NCI-H774 (cell line): ENCODE measurements at regions not wholly inside any gene's neighbourhood (a gene's known extent, or its start where the extent isn't known, plus 50 kb on each side); places are given as distances from the start of the nearest gene placed in this dataset.
A peak's percentile ranks its signal among the peaks of the same experiment; 100 is the strongest.

Source experiments
- DNase-seq: peaks from one replicate; lab custom pipeline; 2025; lab: John Stamatoyannopoulos, UW

DNA sequence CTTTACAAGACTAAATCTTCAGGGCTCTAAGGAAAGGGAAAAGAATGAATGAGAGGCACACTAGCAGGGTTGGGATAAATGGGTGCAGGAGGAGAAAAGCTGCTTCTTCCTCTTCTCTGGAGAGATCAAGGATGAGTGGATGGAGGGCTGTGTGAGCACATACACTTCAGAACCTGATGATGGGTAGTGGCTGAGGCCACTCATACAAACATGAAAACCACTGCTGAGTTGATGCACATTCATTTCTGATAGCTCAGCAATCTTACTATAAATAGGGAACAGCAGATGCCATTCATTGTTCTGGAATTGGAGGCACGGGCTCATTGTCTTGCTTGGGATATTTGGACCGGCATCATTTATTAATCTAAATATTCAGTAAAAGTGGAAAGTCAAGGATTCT is 152.4 kb upstream of the KCTD1 start:
- DNase-seq: no peak

DNA sequence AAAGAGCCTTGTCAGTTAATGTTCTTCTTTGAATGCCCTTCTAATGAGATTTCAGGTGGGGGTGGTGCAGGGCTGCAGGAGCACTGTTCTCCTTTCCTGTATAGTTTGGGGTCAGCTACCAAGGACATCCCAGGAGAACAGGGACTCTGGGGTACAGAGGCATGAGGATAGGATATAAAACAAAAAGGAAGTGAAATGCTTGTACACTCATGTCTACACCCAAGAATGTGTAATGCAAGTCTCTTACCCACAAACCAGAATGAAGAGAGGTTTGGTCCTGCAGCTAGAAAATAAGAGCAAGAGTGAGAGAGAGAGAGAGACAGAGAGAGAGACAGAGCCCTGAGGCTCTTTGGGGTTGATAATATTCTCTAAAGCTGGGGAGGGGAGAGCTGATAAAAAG is 151.8 kb upstream of the KCTD1 start:
- DNase-seq: no peak

DNA sequence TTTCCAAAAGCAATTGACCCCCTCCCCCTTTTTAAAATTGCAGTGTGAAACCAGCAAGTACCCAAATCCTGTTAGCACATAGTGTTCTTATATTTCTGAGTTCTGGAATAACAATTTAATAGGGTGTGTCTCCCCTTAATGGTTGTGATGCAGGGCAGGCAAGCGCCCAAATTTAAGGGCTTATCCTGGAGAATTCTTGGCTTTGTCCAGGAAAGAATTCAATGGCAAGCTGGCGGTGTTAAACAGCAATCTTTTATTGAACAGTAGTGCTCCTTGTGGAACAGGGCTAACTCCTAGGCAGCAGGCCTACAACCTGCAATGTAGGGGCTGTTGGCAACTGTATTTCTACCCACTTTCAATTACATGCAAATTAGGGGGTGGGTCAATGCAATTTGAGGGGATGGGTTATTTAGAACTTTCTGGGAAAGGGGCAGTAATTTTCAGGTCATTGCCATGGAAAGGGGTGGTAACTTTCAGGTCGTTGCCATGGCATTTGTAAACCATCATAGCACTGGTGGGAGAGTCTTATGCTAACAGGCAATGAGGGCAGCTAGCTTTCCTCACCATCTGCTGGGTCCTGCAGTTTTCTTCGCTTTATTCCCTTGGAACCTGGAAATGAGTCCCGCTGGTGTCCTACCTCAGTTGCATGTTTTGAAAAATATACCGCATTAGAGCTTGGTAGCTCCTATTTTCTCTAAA is 149.0 kb upstream of the KCTD1 start:
- no peak for DNase-seq

- DNase-seq: no peak
Observed at GRCh38 chr18:26696786-26697185, 148.4 kb upstream of the KCTD1 start.

DNA sequence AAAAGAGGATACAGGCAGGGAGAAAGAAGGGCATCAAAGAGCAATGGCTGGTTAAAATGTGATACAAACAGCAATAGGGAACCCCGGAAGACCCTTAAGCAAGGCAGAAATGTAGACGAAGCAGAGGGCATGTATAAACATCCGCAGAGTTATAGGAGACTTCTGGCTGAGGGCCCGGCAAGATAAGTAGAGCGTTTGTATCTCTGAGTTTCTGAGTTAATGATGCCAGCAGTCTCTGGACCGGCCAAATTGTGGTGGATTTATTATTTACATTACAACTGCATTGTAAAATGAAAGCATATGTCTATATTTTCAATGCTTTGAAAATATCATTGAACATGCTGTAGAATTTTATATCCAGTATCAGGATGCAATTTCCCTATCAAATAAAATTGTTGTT is 148.0 kb upstream of the KCTD1 start:
- no peak for DNase-seq

- no peak for DNase-seq
Observed at GRCh38 chr18:26689226-26689879, 141.0 kb upstream of the KCTD1 start.

DNA sequence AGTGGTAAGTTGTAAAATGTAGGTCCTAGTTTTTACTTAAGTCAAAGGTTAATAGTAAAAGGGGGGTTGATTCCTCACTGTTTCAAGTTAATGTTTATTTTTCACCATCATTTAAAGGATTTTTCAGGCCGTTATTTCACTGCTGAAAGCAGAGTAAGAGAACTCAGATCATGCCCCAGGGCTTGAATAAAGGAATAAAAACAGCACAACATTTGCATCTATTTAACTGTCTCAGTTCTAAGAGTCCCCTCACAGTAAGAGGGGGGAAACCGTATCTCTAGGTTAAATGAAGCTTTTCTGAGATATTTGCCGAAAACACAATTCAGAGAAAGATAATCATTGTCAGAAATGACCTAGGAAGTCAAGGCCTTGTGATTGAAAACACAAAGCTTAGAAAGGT is 138.2 kb upstream of the KCTD1 start:
- DNase-seq: no peak

DNA sequence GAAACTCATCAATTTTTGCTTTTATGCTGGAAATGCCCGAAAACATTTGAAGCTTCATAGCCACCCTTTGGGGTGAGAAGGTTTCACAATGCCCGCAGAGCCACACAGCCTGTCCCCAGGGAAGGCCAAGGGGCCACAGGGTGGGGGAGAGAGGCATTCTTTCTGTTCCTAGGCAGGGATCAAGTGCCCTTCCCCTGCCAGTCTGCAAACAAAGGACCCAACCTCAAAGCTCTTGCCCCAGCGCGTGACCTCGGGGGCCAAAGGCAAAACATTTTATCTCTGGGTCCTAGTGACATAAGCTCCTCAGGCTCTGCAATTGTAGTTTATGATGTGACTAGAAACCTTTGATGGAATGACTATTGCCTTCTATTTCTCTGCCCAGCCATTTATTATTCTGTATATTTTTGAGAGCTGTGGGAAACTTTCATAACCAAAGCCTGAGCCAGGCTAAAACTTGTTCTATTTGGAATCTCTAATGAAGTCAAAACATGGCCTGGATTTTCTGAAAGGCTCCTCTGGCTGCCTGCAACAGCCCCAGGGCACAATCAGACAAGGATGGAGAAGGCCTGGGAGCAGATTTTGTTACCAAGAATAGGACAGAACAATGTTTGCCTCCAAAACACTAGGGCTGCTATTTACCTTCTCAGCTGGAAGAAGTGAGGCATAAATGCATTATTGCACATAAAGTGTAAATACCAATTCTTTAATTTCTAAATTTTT is 137.2 kb upstream of the KCTD1 start:
- no peak for DNase-seq

- DNase-seq: no peak
Observed at GRCh38 chr18:26677957-26678356, 129.6 kb upstream of the KCTD1 start.

- DNase-seq: no peak
Observed at GRCh38 chr18:26667046-26667445, 118.7 kb upstream of the KCTD1 start.

- no peak for DNase-seq
Observed at GRCh38 chr18:26662996-26663395, 114.6 kb upstream of the KCTD1 start.

DNA sequence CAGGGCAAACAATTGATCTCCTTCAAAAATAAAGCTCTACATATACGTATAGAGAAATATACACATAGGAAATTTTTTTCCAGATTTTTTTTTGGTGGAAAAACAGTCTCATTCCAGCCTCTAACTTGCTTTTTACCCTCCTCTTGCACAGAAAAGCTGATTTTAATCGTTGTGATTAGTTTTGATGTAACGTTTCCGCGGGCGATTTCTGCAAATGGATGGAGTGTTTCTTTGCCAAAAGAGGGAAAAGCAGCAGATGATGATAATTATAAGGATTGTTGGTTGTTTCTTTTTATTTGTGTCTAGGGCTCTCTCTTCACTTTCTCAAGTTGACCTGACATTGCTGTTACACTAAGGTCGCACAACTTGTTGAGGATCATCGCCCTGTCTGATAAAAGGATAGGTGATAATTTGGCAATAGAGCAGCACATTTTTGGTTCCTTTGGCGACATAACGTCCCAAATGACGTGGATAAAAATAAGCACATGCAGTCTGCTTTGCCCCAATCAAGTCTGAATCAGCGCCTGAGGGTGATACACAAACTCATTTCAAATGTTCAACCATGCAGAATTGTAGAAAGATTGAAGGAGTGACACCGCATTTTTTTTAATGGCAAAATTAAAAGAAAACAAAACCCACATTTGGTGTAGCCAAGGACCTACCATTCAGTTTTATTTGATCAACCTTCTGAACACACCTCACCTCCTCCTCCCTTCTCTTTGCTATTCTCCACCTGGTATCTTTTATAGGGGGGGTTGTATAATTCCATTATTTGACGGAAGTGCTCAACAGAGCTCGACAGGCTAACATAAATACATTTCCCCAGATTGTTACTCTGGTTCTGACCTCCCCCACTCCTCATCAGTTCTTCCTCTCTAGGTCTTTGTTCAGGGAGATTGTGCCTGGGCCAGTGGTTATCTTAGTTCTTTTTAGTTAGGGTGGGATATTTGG is 109.6 kb upstream of the KCTD1 start:
- DNase-seq: no peak

GRCh38 chr18:26656944-26657536 is 108.7 kb upstream of the KCTD1 start:
- DNase-seq: peak; percentile 68

- peak; percentile 68 for DNase-seq
Observed at GRCh38 chr18:26656431-26656943, 108.1 kb upstream of the KCTD1 start.

DNA sequence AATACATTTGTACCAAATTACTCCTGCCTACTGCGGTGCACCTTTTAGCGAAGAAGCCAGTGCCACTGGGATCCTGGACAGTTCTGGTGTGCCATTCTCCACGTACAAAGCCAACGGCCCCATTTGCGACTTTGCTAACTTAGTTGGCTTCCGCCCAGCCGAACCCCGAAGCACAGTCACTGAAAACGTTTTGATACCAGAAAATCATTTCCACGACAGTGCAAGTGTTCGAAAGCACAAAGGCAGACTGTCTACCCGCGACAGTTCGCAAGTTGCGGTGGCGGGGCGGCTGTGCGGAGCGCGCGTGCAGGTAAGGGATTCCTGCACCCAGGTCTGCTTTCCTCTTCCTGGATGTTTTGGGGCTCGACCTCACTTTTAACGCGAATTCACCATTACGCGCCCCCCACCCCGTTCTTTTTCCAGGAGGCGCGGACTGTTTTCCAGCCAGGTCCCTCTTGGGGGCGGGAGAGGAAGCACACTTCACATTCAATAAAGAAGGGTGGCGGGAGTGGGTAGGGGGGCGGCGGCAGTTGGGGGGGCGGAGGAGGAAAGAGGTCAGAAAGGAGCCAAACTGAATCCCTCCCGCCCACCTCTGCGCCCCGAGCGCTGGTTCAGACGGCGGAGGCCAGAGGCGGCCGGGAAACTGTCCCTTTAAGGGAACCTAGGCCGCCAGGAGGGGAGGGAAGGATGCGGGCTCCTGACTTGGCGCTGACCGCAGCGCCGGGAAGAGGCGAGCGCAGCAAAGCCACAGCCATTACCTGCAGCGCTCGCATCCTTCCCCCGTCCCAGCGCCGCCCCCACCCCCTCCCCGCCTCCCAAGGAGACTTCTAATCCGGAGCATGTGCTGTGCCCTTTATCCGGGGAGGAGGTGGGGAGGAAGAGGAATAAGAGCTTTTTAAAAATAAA is 107.4 kb upstream of the KCTD1 start:
- DNase-seq: peak; percentile 36

DNA sequence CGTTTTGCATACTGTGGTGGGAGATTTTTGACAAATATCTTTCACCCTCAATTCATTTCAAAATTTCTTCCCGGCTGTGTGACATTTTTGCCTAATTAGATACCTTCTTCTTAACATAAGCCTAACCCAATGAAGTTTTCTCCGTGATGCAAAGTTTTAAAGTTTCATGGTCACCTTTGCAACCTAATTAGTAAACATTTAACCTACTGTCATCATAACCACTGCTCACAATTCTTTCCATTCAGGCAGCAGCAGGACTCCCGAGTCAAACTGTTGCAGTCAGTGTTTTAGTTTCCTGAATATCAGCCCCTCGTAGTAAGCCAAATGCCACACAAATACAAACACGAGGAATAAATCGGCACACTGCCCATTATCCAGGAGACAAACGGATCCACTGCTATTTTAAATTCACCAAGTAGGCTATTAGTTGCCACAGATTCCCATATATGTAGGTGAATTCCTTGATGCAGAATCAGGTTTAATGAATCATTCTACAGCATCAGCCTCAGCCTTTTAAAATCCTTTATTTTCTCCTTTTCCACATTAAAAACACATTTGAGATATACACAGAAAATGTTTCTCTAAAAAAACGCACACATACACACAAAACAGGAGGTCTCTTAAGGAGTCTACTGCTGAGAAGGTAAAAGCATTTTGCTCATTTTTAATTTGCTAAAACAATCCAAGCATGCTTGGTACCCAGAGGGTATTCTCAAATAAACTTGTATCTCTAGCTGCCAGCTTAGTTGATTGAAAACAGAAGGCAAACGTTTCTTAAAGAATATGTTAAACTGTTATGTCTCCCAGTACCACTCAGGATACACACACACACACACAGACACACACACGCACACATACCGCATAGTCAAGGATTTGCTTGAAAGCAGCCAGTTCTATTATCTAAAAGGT is 106.5 kb upstream of the KCTD1 start:
- no peak for DNase-seq

DNA sequence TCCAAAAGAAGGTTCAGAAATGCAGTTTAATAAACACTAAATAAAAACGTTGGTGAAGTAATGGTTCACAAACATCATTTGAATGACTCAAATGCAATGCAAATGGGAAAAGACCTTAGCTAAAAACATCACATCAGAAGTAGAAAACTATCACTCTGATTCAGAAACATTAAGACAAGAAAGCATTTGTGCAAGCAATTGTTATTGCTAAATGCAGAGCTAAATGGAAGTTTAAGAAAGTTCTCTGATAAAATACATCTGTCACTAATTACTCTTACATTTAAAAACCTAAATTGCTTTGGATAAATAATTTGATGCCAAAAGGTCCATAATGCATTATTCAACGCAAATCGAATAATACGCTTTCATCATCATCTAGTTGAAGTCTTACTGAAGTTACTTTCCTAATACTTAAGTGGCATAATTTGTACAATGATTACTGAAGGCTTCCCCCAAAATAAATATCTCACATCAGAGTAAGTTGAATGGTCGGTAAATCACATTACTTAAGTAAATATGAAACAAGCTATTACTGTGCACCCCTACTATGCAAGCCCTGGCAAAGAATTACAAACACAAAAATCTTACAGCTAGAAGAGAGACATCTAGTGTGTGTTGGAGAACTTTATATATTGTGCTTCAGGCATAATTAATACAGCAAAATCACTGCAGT is 105.7 kb upstream of the KCTD1 start:
- DNase-seq: no peak

DNA sequence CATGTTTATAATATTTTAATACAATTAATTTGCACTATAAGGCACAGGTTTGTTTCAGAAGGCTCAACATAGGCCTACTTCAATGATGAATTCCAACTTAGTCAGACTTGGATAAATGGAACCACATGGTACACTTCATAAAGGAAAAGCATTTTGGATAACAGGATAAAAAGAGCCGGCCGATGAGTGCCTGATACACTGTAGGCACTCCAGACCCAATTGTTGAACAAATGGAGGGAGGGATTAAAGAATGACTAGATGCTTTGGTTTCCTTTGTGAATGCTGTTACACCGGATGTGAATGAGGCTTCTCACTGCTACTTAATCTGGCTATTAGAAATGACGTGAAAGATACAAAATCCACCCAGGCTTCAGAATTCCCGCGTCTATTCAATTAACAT is 104.1 kb upstream of the KCTD1 start:
- DNase-seq: no peak
